OCI-LY1 (cell line): ENCODE measurements at regions not wholly inside any gene's neighbourhood (a gene's known extent, or its start where the extent isn't known, plus 50 kb on each side); places are given as distances from the start of the nearest gene placed in this dataset.
"Not testable (repeated sequence)": the region's sequence is repeated elsewhere in the genome, so short reads cannot be mapped to it uniquely, and the experiment has no call there.

ENCODE experiments used
- H2AFZ ChIP-seq: fragments of 200-600 bp; sonication (generic), shearing (Covaris generic); 2 replicates; pipeline ENCODE4 v1.6.0; 2014; ENCODE audit warnings: antibody characterized with exemption, mild to moderate bottlenecking, low read length
- H3F3A ChIP-seq: fragments of 200-600 bp; sonication (generic), shearing (Covaris generic); 2 replicates; pipeline ENCODE4 v1.6.0; 2014; ENCODE audit warnings: mild to moderate bottlenecking, antibody characterized with exemption, low read length, moderate library complexity; ENCODE audit not compliant: insufficient read depth
- H3K27ac ChIP-seq: fragments of 200-600 bp; sonication (generic); 2 replicates; pipeline ENCODE4 v1.5.1; 2014; ENCODE audit warnings: low read length, mixed run types, mild to moderate bottlenecking, low read depth; ENCODE audit not compliant: poor library complexity, severe bottlenecking
- H3K27me3 ChIP-seq: fragments of 200-600 bp; sonication (generic); 2 replicates; pipeline ENCODE4 v1.6.0; 2014; ENCODE audit warnings: antibody characterized with exemption, mild to moderate bottlenecking, low read length, moderate library complexity; ENCODE audit not compliant: insufficient read depth
- H3K36me3 ChIP-seq: fragments of 200-600 bp; sonication (generic); 2 replicates; pipeline ENCODE4 v1.6.1; 2014; ENCODE audit warnings: mild to moderate bottlenecking, antibody characterized with exemption, low read length, moderate library complexity, mixed read lengths; ENCODE audit not compliant: insufficient read depth
- H3K4me1 ChIP-seq: fragments of 200-600 bp; sonication (generic); 2 replicates; pipeline ENCODE4 v1.5.1; 2014; ENCODE audit warnings: mild to moderate bottlenecking, low read length, moderate library complexity; ENCODE audit not compliant: insufficient read depth, severe bottlenecking
- H3K4me2 ChIP-seq: fragments of 200-600 bp; sonication (generic), shearing (Covaris generic); 2 replicates; pipeline ENCODE4 v1.6.1; 2014; ENCODE audit warnings: low read length
- H3K4me3 ChIP-seq: fragments of 200-600 bp; sonication (generic); 2 replicates; pipeline ENCODE4 v1.5.1; 2014; ENCODE audit warnings: low read length, low read depth, mild to moderate bottlenecking, mixed read lengths; ENCODE audit not compliant: poor library complexity, severe bottlenecking
- H3K79me2 ChIP-seq: fragments of 200-600 bp; shearing (Covaris generic); 2 replicates; pipeline ENCODE4 v1.6.1; 2016; ENCODE audit warnings: mixed run types, low read length, mixed read lengths; ENCODE audit not compliant: insufficient read depth
- H3K9ac ChIP-seq: fragments of 200-600 bp; sonication (generic), shearing (Covaris generic); 2 replicates; pipeline ENCODE4 v1.6.1; 2014; ENCODE audit warnings: mild to moderate bottlenecking, low read length, mixed read lengths
- H3K9me2 ChIP-seq: fragments of 200-600 bp; sonication (generic), shearing (Covaris generic); 2 replicates; pipeline ENCODE4 v1.6.1; 2014; ENCODE audit warnings: low read depth, mild to moderate bottlenecking, low read length, mixed read lengths
- H3K9me3 ChIP-seq: fragments of 200-600 bp; shearing (Covaris generic); 2 replicates; pipeline ENCODE4 v1.6.1; 2014; ENCODE audit warnings: low read length, mixed read lengths
- H4K20me1 ChIP-seq: fragments of 200-600 bp; sonication (generic), shearing (Covaris generic); 2 replicates; pipeline ENCODE4 v1.6.0; 2016; ENCODE audit warnings: mild to moderate bottlenecking, low read length; ENCODE audit not compliant: insufficient read depth
- CTCF ChIP-seq: fragments of 200-600 bp; sonication (generic), shearing (Covaris generic); IDR thresholded peaks from 2 replicates; pipeline ENCODE4 v1.5.1; 2017; ENCODE audit warnings: mild to moderate bottlenecking, antibody characterized with exemption, low read length, moderate library complexity, mixed read lengths
- EZH2 ChIP-seq: fragments of 200-600 bp; sonication (generic), shearing (Covaris generic); IDR thresholded peaks from 2 replicates; pipeline ENCODE4 v1.8.0; 2017; ENCODE audit warnings: borderline replicate concordance, mixed run types, mild to moderate bottlenecking, antibody characterized with exemption, low read length, moderate library complexity, mixed read lengths

GRCh38 chr16:29230671-29231096, 175.8 kb downstream of the NPIPB11 start:
- Histone ChIP-seq H3K27me3 (no peaks in the 10 kb centered on the region), H3K9ac (no peak overlapping the region), H3K4me2 (no peak overlapping the region), H4K20me1 (no peaks in the 10 kb centered on the region), H3K4me3 (no peak overlapping the region), H3K9me2 (no peaks in the 10 kb centered on the region), H3K27ac (no peak overlapping the region), H3K9me3 (no peaks in the 10 kb centered on the region), H3F3A (no peaks in the 10 kb centered on the region), H3K36me3 (no peaks in the 10 kb centered on the region), H2AFZ (no peak overlapping the region), H3K4me1 (peaks cover 4% of the 10 kb centered on the region), H3K79me2 (no peaks in the 10 kb centered on the region)
- TF ChIP-seq EZH2 (no peak), CTCF (no peak)

GRCh38 chr16:29230006-29230668, 176.4 kb downstream of the NPIPB11 start:
- H2AFZ ChIP-seq, H3K9ac ChIP-seq: not testable (repeated sequence)

GRCh38 chr16:29229616-29230005, 176.9 kb downstream of the NPIPB11 start:
- H3K36me3 ChIP-seq, H3K4me1 ChIP-seq, H3K79me2 ChIP-seq, H2AFZ ChIP-seq, H3F3A ChIP-seq, H3K4me2 ChIP-seq, H4K20me1 ChIP-seq, H3K9me2 ChIP-seq, H3K27ac ChIP-seq, H3K27me3 ChIP-seq, H3K4me3 ChIP-seq, H3K9ac ChIP-seq, H3K9me3 ChIP-seq: not testable (repeated sequence)

More at GRCh38 chr16:29230006-29230668, 176.4 kb downstream of the NPIPB11 start:
- H4K20me1 ChIP-seq, H3K9me3 ChIP-seq, H3F3A ChIP-seq, H3K9me2 ChIP-seq, H3K36me3 ChIP-seq, H3K27ac ChIP-seq, H3K79me2 ChIP-seq, H3K4me2 ChIP-seq, H3K27me3 ChIP-seq, H3K4me3 ChIP-seq, H3K4me1 ChIP-seq: not testable (repeated sequence)

- not testable (repeated sequence) for H3K36me3 ChIP-seq, H3K4me1 ChIP-seq, H3K79me2 ChIP-seq, H3K27me3 ChIP-seq, H3F3A ChIP-seq, H3K9ac ChIP-seq, H3K9me3 ChIP-seq, H3K4me3 ChIP-seq, H2AFZ ChIP-seq, H4K20me1 ChIP-seq, H3K27ac ChIP-seq, H3K9me2 ChIP-seq
- H3K4me2 ChIP-seq = peak overlapping the region; percentile 39; the same call in 1 of the 2 replicates
These were observed 177.6 kb downstream of the NPIPB11 start for GRCh38 chr16:29228664-29229611.
